ENCODE measurements at regions not wholly inside any gene's neighbourhood (a gene's known extent, or its start where the extent isn't known, plus 50 kb on each side); places are given as distances from the start of the nearest gene placed in this dataset.

GRCh38 chrX:149370097-149370496, 135.0 kb downstream of the IDS start:
- TF ChIP-seq POLR2A (IDR thresholded peaks at IDR 0.05) (no peak), CTCF (IDR thresholded peaks at IDR 0.05) (no peak)
